NCI-H2107 (cell line): ENCODE measurements at regions not wholly inside any gene's neighbourhood (a gene's known extent, or its start where the extent isn't known, plus 50 kb on each side); places are given as distances from the start of the nearest gene placed in this dataset.
A peak's percentile ranks its signal among the peaks of the same experiment; 100 is the strongest.

Experiments
- DNase-seq: peaks from one replicate; lab custom pipeline; 2025; lab: John Stamatoyannopoulos, UW

- no peak for DNase-seq
Measured at GRCh38 chr14:53545217-53545616, 392.1 kb upstream of the DDHD1 start.

GRCh38 chr14:53542732-53543131 lies 389.6 kb upstream of the DDHD1 start:
- no peak for DNase-seq

GRCh38 chr14:53541411-53541810 lies 388.3 kb upstream of the DDHD1 start:
- DNase-seq: no peak

GRCh38 chr14:53539489-53540126 lies 386.5 kb upstream of the DDHD1 start:
- peak; percentile 47 for DNase-seq

- no peak for DNase-seq
Measured at GRCh38 chr14:53538316-53538881, 385.3 kb upstream of the DDHD1 start.

GRCh38 chr14:53537422-53538315 lies 384.5 kb upstream of the DDHD1 start:
- DNase-seq: no peak

GRCh38 chr14:53536446-53536845 lies 383.3 kb upstream of the DDHD1 start:
- no peak for DNase-seq

GRCh38 chr14:53534841-53535240 lies 381.7 kb upstream of the DDHD1 start:
- no peak for DNase-seq

- DNase-seq: no peak
Measured at GRCh38 chr14:53533384-53533970, 380.4 kb upstream of the DDHD1 start.

GRCh38 chr14:53532853-53533252 lies 379.7 kb upstream of the DDHD1 start:
- no peak for DNase-seq

GRCh38 chr14:53531730-53532129 lies 378.6 kb upstream of the DDHD1 start:
- DNase-seq: no peak

GRCh38 chr14:53531156-53531555 lies 378.0 kb upstream of the DDHD1 start:
- no peak for DNase-seq

- DNase-seq: no peak
Measured at GRCh38 chr14:53529519-53529918, 376.4 kb upstream of the DDHD1 start.

- DNase-seq: no peak
Measured at GRCh38 chr14:53528185-53528671, 375.1 kb upstream of the DDHD1 start.

GRCh38 chr14:53526200-53526599 lies 373.1 kb upstream of the DDHD1 start:
- no peak for DNase-seq

- DNase-seq: no peak
Measured at GRCh38 chr14:53525608-53526007, 372.5 kb upstream of the DDHD1 start.

- no peak for DNase-seq
Measured at GRCh38 chr14:53524391-53524790, 371.3 kb upstream of the DDHD1 start.

- no peak for DNase-seq
Measured at GRCh38 chr14:53523226-53523625, 370.1 kb upstream of the DDHD1 start.

GRCh38 chr14:53520078-53520928 lies 367.2 kb upstream of the DDHD1 start:
- DNase-seq: no peak

- DNase-seq: no peak
Measured at GRCh38 chr14:53519137-53519536, 366.0 kb upstream of the DDHD1 start.

- DNase-seq: no peak
Measured at GRCh38 chr14:53517270-53517960, 364.3 kb upstream of the DDHD1 start.
